WTC11 (cell line): ENCODE measurements at regions not wholly inside any gene's neighbourhood (a gene's known extent, or its start where the extent isn't known, plus 50 kb on each side); places are given as distances from the start of the nearest gene placed in this dataset.

ENCODE experiments used
- ATAC-seq: fragments of 200-7000 bp; cut with Tn5 transposase; 2 replicates; pipeline ENCODE4 v1.10.0; 2021; ENCODE audit warnings: mild to moderate bottlenecking, moderate library complexity
- CTCF ChIA-PET: fragments of 300-600 bp; sonication (Branson Sonifier 250); formaldehyde crosslinking; loops from one replicate; lab custom pipeline; 2021; ENCODE audit warnings: antibody characterized with exemption; lab: Charles Lee
- POLR2A ChIA-PET: fragments of 350-600 bp; sonication (Branson Sonifier 250); formaldehyde crosslinking; loops from one replicate; lab custom pipeline; 2021; ENCODE audit warnings: antibody characterized with exemption; lab: Charles Lee
- DNase-seq: peaks from one replicate; pipeline ENCODE4 v3.0.0; 2021; ENCODE audit warnings: low spot score
- H3K27ac Mint-ChIP-seq: 2 replicates; pipeline ENCODE4 v1.8.0; 2021; ENCODE audit warnings: mixed read lengths
- H3K27me3 Mint-ChIP-seq: 2 replicates; pipeline ENCODE4 v1.8.0; 2021; ENCODE audit warnings: low read depth, mild to moderate bottlenecking, moderate library complexity, mixed read lengths
- H3K36me3 Mint-ChIP-seq: 2 replicates; pipeline ENCODE4 v1.8.0; 2021; ENCODE audit warnings: mixed read lengths
- H3K4me1 Mint-ChIP-seq: 2 replicates; pipeline ENCODE4 v1.8.0; 2022; ENCODE audit warnings: mixed read lengths
- H3K4me3 Mint-ChIP-seq: 2 replicates; pipeline ENCODE4 v1.8.0; 2021; ENCODE audit warnings: mild to moderate bottlenecking, moderate library complexity, mixed read lengths
- H3K9me3 Mint-ChIP-seq: 2 replicates; pipeline ENCODE4 v1.8.0; 2021; ENCODE audit warnings: mixed read lengths
- CREM ChIP-seq: sonication (generic); formaldehyde crosslinking; IDR thresholded peaks from 2 replicates; pipeline ENCODE4 v1.8.1; 2022; ENCODE audit warnings: mild to moderate bottlenecking, missing genetic modification reagents, moderate library complexity
- ETV6 ChIP-seq: sonication (generic); formaldehyde crosslinking; IDR thresholded peaks from 2 replicates; pipeline ENCODE4 v1.8.1; 2022; ENCODE audit warnings: mild to moderate bottlenecking, missing genetic modification reagents
- FOXK1 ChIP-seq: sonication (generic); formaldehyde crosslinking; IDR thresholded peaks from 2 replicates; pipeline ENCODE4 v1.8.0; 2022; ENCODE audit warnings: mild to moderate bottlenecking, moderate library complexity, missing genetic modification reagents
- FOXP1 ChIP-seq: sonication (generic); formaldehyde crosslinking; IDR thresholded peaks from 2 replicates; pipeline ENCODE4 v1.8.0; 2022; ENCODE audit warnings: missing genetic modification reagents, mild to moderate bottlenecking, moderate library complexity, borderline replicate concordance
- IRF2 ChIP-seq: sonication (generic); formaldehyde crosslinking; IDR thresholded peaks from 2 replicates; pipeline ENCODE4 v1.8.0; 2022; ENCODE audit warnings: low read depth, missing genetic modification reagents, borderline replicate concordance
- JUN ChIP-seq: sonication (generic); formaldehyde crosslinking; IDR thresholded peaks from 2 replicates; pipeline ENCODE4 v1.8.0; 2023; ENCODE audit warnings: mild to moderate bottlenecking, missing genetic modification reagents
- NFATC4 ChIP-seq: fragments of 250-450 bp; sonication (Bioruptor Pico); IDR thresholded peaks from 2 replicates; pipeline ENCODE4 v1.9.0; 2021; ENCODE audit warnings: mild to moderate bottlenecking
- NFYB ChIP-seq: sonication (generic); formaldehyde crosslinking; conservative IDR thresholded peaks from 2 replicates; pipeline ENCODE4 v1.8.0; 2022; ENCODE audit warnings: low read depth, missing genetic modification reagents
- NR1H2 ChIP-seq: sonication (generic); formaldehyde crosslinking; IDR thresholded peaks from 2 replicates; pipeline ENCODE4 v1.9.0; 2021; ENCODE audit warnings: mild to moderate bottlenecking, moderate library complexity, missing genetic modification reagents
- NR3C1 ChIP-seq: sonication (generic); formaldehyde crosslinking; conservative IDR thresholded peaks from 2 replicates; pipeline ENCODE4 v1.8.1; 2023; ENCODE audit warnings: low read depth, mild to moderate bottlenecking, missing genetic modification reagents
- OVOL2 ChIP-seq: fragments of 250-450 bp; sonication (Bioruptor Pico); IDR thresholded peaks from 2 replicates; pipeline ENCODE4 v1.9.0; 2021; ENCODE audit warnings: mild to moderate bottlenecking, borderline replicate concordance
- SP1 ChIP-seq: sonication (generic); formaldehyde crosslinking; conservative IDR thresholded peaks from 2 replicates; pipeline ENCODE4 v1.8.1; 2022; ENCODE audit warnings: missing genetic modification reagents
- ZNF121 ChIP-seq: sonication (generic); formaldehyde crosslinking; IDR thresholded peaks from 2 replicates; pipeline ENCODE4 v1.8.0; 2023; ENCODE audit warnings: missing genetic modification reagents
- TF ChIP-seq, protein P1 (sequence below): fragments of 250-450 bp; sonication (Bioruptor Pico); IDR thresholded peaks from 2 replicates; pipeline ENCODE4 v2.1.2; 2022; ENCODE audit warnings: mild to moderate bottlenecking, moderate library complexity
- TF ChIP-seq, protein P2 (sequence below): fragments of 200-600 bp; IDR thresholded peaks from 2 replicates; pipeline ENCODE4 v1.8.0; 2022; ENCODE audit warnings: antibody characterized with exemption
- TF ChIP-seq, protein P3 (sequence below): fragments of 250-450 bp; sonication (Bioruptor Pico); IDR thresholded peaks from 2 replicates; pipeline ENCODE4 v1.9.0; 2021; ENCODE audit warnings: mild to moderate bottlenecking
- TF ChIP-seq, protein P4 (sequence below): sonication (generic); formaldehyde crosslinking; conservative IDR thresholded peaks from 2 replicates; pipeline ENCODE4 v1.8.1; 2023; ENCODE audit warnings: mild to moderate bottlenecking, low read depth, missing genetic modification reagents, moderate library complexity
- TF ChIP-seq, protein P5 (sequence below): sonication (generic); formaldehyde crosslinking; IDR thresholded peaks from 2 replicates; pipeline ENCODE4 v1.8.0; 2023; ENCODE audit warnings: missing genetic modification reagents, mild to moderate bottlenecking, borderline replicate concordance

DNA sequence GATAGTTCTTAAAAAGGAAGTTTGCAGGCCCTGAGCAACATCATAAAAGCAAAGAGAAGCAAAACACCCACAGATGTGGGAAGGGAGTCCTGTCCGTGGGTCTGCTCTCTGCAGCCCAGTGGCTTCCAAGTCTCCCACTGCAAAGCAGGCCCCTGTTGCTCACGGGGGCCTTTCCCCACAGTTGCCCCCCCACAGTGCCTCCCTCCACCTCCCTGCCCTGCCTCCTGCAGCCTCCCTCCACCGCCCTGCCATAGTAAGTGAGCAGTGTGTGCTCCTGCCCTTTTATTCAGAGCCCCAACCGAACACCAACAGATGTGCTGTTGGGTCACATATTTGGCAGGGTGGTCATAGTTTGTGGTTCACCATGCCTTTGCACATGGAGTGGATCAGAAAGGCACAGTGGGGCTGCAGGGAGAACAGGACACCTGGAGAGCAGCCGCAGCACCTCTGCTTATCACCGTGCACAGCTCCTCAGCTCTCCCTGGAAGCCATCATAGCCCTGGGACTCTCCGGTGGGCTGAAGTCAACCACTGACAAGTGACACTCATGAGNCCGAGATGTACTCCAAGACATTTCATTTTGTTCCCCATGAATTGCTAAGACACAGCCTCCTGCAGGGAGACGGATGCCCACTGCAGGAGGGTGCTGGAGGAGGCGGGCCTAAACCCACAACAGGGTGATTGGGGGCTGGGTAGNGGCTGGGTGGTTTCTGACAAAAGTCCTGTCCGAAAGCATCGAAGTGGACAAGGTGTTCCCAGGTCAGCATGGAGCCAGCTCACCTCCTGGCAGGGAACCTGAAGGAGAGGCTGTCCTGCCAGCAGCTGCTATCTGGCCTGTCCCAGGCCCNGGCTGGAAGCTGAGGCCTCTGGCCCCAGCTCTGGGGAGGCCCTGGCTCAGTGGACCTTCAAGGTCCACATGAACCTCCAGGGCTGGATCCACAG, 278.9 kb downstream of the GADD45G start:
- CTCF ChIA-PET = no interaction called here
- ATAC-seq (no peak), DNase-seq (no peak)
- no peak overlapping the region for H3K27ac Mint-ChIP-seq
- H3K27me3 Mint-ChIP-seq = 0 out of 2 replicates have a peak, but pooled peaks cover 2% of the 10 kb centered on the region
- H3K9me3 Mint-ChIP-seq = no peaks in the 10 kb centered on the region
- H3K4me1 Mint-ChIP-seq = no peaks in the 10 kb centered on the region
- H3K4me3 Mint-ChIP-seq = no peak overlapping the region
- POLR2A ChIA-PET = interaction anchor here (0.6 kb wide), 1 partner anchor 459 kb away, joined by 3 read pairs; no protein-coding TSS in a partner anchor
- no peak for TF ChIP-seq NFATC4 (CRISPR knock-in tag)
- TF ChIP-seq, protein P1, sequence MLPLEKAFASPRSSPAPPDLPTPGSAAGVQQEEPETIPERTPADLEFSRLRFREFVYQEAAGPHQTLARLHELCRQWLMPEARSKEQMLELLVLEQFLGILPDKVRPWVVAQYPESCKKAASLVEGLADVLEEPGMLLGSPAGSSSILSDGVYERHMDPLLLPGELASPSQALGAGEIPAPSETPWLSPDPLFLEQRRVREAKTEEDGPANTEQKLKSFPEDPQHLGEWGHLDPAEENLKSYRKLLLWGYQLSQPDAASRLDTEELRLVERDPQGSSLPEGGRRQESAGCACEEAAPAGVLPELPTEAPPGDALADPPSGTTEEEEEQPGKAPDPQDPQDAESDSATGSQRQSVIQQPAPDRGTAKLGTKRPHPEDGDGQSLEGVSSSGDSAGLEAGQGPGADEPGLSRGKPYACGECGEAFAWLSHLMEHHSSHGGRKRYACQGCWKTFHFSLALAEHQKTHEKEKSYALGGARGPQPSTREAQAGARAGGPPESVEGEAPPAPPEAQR (CRISPR knock-in tag) = no peak
- no peak for TF ChIP-seq ETV6 (CRISPR knock-in tag)
- TF ChIP-seq OVOL2 (CRISPR knock-in tag) = no peak
- TF ChIP-seq, protein P2, sequence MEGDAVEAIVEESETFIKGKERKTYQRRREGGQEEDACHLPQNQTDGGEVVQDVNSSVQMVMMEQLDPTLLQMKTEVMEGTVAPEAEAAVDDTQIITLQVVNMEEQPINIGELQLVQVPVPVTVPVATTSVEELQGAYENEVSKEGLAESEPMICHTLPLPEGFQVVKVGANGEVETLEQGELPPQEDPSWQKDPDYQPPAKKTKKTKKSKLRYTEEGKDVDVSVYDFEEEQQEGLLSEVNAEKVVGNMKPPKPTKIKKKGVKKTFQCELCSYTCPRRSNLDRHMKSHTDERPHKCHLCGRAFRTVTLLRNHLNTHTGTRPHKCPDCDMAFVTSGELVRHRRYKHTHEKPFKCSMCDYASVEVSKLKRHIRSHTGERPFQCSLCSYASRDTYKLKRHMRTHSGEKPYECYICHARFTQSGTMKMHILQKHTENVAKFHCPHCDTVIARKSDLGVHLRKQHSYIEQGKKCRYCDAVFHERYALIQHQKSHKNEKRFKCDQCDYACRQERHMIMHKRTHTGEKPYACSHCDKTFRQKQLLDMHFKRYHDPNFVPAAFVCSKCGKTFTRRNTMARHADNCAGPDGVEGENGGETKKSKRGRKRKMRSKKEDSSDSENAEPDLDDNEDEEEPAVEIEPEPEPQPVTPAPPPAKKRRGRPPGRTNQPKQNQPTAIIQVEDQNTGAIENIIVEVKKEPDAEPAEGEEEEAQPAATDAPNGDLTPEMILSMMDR = no peak
- TF ChIP-seq, protein P3, sequence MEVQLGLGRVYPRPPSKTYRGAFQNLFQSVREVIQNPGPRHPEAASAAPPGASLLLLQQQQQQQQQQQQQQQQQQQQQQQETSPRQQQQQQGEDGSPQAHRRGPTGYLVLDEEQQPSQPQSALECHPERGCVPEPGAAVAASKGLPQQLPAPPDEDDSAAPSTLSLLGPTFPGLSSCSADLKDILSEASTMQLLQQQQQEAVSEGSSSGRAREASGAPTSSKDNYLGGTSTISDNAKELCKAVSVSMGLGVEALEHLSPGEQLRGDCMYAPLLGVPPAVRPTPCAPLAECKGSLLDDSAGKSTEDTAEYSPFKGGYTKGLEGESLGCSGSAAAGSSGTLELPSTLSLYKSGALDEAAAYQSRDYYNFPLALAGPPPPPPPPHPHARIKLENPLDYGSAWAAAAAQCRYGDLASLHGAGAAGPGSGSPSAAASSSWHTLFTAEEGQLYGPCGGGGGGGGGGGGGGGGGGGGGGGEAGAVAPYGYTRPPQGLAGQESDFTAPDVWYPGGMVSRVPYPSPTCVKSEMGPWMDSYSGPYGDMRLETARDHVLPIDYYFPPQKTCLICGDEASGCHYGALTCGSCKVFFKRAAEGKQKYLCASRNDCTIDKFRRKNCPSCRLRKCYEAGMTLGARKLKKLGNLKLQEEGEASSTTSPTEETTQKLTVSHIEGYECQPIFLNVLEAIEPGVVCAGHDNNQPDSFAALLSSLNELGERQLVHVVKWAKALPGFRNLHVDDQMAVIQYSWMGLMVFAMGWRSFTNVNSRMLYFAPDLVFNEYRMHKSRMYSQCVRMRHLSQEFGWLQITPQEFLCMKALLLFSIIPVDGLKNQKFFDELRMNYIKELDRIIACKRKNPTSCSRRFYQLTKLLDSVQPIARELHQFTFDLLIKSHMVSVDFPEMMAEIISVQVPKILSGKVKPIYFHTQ = no peak
- no peak for TF ChIP-seq NR1H2
- TF ChIP-seq JUN (CRISPR knock-in tag) = no peak
- no peak for TF ChIP-seq CREM (CRISPR knock-in tag)
- no peak for TF ChIP-seq ZNF121 (CRISPR knock-in tag)
- no peak for TF ChIP-seq NFYB (CRISPR knock-in tag)
- TF ChIP-seq NR3C1 = no peak
- TF ChIP-seq SP1 (CRISPR knock-in tag) = no peak
- no peak for TF ChIP-seq FOXK1 (CRISPR knock-in tag)
- TF ChIP-seq, protein P4, sequence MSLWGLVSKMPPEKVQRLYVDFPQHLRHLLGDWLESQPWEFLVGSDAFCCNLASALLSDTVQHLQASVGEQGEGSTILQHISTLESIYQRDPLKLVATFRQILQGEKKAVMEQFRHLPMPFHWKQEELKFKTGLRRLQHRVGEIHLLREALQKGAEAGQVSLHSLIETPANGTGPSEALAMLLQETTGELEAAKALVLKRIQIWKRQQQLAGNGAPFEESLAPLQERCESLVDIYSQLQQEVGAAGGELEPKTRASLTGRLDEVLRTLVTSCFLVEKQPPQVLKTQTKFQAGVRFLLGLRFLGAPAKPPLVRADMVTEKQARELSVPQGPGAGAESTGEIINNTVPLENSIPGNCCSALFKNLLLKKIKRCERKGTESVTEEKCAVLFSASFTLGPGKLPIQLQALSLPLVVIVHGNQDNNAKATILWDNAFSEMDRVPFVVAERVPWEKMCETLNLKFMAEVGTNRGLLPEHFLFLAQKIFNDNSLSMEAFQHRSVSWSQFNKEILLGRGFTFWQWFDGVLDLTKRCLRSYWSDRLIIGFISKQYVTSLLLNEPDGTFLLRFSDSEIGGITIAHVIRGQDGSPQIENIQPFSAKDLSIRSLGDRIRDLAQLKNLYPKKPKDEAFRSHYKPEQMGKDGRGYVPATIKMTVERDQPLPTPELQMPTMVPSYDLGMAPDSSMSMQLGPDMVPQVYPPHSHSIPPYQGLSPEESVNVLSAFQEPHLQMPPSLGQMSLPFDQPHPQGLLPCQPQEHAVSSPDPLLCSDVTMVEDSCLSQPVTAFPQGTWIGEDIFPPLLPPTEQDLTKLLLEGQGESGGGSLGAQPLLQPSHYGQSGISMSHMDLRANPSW = no peak
- TF ChIP-seq, protein P5, sequence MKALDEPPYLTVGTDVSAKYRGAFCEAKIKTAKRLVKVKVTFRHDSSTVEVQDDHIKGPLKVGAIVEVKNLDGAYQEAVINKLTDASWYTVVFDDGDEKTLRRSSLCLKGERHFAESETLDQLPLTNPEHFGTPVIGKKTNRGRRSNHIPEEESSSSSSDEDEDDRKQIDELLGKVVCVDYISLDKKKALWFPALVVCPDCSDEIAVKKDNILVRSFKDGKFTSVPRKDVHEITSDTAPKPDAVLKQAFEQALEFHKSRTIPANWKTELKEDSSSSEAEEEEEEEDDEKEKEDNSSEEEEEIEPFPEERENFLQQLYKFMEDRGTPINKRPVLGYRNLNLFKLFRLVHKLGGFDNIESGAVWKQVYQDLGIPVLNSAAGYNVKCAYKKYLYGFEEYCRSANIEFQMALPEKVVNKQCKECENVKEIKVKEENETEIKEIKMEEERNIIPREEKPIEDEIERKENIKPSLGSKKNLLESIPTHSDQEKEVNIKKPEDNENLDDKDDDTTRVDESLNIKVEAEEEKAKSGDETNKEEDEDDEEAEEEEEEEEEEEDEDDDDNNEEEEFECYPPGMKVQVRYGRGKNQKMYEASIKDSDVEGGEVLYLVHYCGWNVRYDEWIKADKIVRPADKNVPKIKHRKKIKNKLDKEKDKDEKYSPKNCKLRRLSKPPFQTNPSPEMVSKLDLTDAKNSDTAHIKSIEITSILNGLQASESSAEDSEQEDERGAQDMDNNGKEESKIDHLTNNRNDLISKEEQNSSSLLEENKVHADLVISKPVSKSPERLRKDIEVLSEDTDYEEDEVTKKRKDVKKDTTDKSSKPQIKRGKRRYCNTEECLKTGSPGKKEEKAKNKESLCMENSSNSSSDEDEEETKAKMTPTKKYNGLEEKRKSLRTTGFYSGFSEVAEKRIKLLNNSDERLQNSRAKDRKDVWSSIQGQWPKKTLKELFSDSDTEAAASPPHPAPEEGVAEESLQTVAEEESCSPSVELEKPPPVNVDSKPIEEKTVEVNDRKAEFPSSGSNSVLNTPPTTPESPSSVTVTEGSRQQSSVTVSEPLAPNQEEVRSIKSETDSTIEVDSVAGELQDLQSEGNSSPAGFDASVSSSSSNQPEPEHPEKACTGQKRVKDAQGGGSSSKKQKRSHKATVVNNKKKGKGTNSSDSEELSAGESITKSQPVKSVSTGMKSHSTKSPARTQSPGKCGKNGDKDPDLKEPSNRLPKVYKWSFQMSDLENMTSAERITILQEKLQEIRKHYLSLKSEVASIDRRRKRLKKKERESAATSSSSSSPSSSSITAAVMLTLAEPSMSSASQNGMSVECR = no peak
- no peak for TF ChIP-seq FOXP1
- TF ChIP-seq IRF2 (CRISPR knock-in tag) = no peak
- H3K36me3 Mint-ChIP-seq = no peaks in the 10 kb centered on the region
